GM12878 (cell line): ENCODE measurements at regions not wholly inside any gene's neighbourhood (a gene's known extent, or its start where the extent isn't known, plus 50 kb on each side); places are given as distances from the start of the nearest gene placed in this dataset.

Source experiments
- ATAC-seq: fragments of 200-7000 bp; cut with Tn5 transposase; 3 replicates; pipeline ENCODE4 v1.9.1; 2020; ENCODE audit warnings: mild to moderate bottlenecking, moderate library complexity
- BruUV-seq: library from RNA; stranded (reverse); fragments of 400-500 nt; replicated peaks from 2 replicates; lab custom pipeline; 2021; lab: Mats Ljungman, UMichigan
- CTCF ChIA-PET: fragments of 300-600 bp; sonication (Branson Sonifier 250); formaldehyde crosslinking; extraction: SDS; loops from one replicate; lab custom pipeline; 2021; ENCODE audit warnings: inconsistent platforms; lab: Yijun Ruan, JAX
- POLR2A ChIA-PET: fragments of 350-600 bp; formaldehyde crosslinking; extraction: SDS; loops from one replicate; lab custom pipeline; 2021; ENCODE audit warnings: inconsistent platforms; lab: Charles Lee
- RAD21 ChIA-PET: fragments of 300-600 bp; sonication (Branson Sonifier 250); formaldehyde crosslinking; loops from one replicate; lab custom pipeline; 2023; ENCODE audit warnings: antibody characterized with exemption; ENCODE audit not compliant: unreplicated experiment; lab: Charles Lee
- SMC1A ChIA-PET: fragments of 300-600 bp; sonication (Branson Sonifier 250); formaldehyde crosslinking; loops from one replicate; lab custom pipeline; 2023; ENCODE audit not compliant: unreplicated experiment, uncharacterized antibody; lab: Charles Lee
- DNase-seq: peaks from one replicate; pipeline ENCODE4 v3.0.0-alpha.2; 2011; ENCODE audit warnings: low read depth, low spot score
- FAIRE-seq: peaks from 3 replicates; lab custom pipeline; 2011; peaks lifted over from hg19 to GRCh38; lab: Jason Lieb, UNC
- H2AFZ ChIP-seq: 2 replicates; pipeline ENCODE4 v1.6.0; 2011; ENCODE audit warnings: low read depth, low read length, control low read depth; ENCODE audit not compliant: control insufficient read depth
- H3K27ac ChIP-seq: 2 replicates; pipeline ENCODE4 v1.5.1; 2011; ENCODE audit warnings: control low read depth; ENCODE audit not compliant: control insufficient read depth, insufficient read depth
- H3K27me3 ChIP-seq, 2 experiments: replicated peaks in 1 of 2; 2 replicates each; pipeline versions ENCODE4 v1.6.0 to v1.6.1; 2011; ENCODE audit warnings: low read length in 1 of 2; ENCODE audit not compliant: control insufficient read depth in 2 of 2, insufficient read depth in 2 of 2
- H3K36me3 ChIP-seq, 2 experiments: 2 replicates each; pipeline ENCODE4 v1.5.1; 2011; ENCODE audit warnings: low read length in 1 of 2; ENCODE audit not compliant: control insufficient read depth in 2 of 2, insufficient read depth in 2 of 2
- H3K4me1 ChIP-seq: 2 replicates; pipeline ENCODE4 v1.6.1; 2011; ENCODE audit warnings: mild to moderate bottlenecking, low read length, moderate library complexity, mixed read lengths; ENCODE audit not compliant: control insufficient read depth, insufficient read depth
- H3K4me2 ChIP-seq: 2 replicates; pipeline ENCODE4 v1.6.0; 2011; ENCODE audit warnings: control low read depth; ENCODE audit not compliant: control insufficient read depth, insufficient read depth
- H3K4me3 ChIP-seq: fragments of 200-600 bp; sonication (generic); 2 replicates; pipeline ENCODE4 v1.5.1; 2016
- H3K79me2 ChIP-seq: 2 replicates; pipeline ENCODE4 v1.6.0; 2011; ENCODE audit warnings: low read length; ENCODE audit not compliant: control insufficient read depth, insufficient read depth
- H3K9ac ChIP-seq: 2 replicates; pipeline ENCODE4 v1.8.0; 2011; ENCODE audit warnings: low read length, control low read depth, mixed read lengths; ENCODE audit not compliant: control insufficient read depth, insufficient read depth
- H3K9me3 ChIP-seq: replicated peaks from 3 replicates; pipeline ENCODE4 v1.5.1; 2011; ENCODE audit warnings: mild to moderate bottlenecking, low read length; ENCODE audit not compliant: control insufficient read depth, insufficient read depth
- H4K20me1 ChIP-seq: 2 replicates; pipeline ENCODE4 v1.6.0; 2011; ENCODE audit not compliant: control insufficient read depth, insufficient read depth
- FOS ChIP-seq: IDR thresholded peaks from 3 replicates; pipeline ENCODE4 v1.6.1; 2011; ENCODE audit warnings: borderline replicate concordance; ENCODE audit not compliant: insufficient read length; ENCODE audit errors: extremely low read depth
- MEF2B ChIP-seq: fragments of 450-650 bp; IDR thresholded peaks from 2 replicates; pipeline ENCODE4 v1.6.1; 2018; ENCODE audit warnings: mild to moderate bottlenecking, moderate library complexity; ENCODE audit not compliant: partially characterized antibody, poor library complexity, severe bottlenecking
- MTA3 ChIP-seq: IDR thresholded peaks from 2 replicates; pipeline ENCODE4 v1.6.1; 2012; ENCODE audit warnings: low read length, inconsistent platforms, borderline replicate concordance
- NFXL1 ChIP-seq: fragments of 450-650 bp; IDR thresholded peaks from 2 replicates; pipeline ENCODE4 v1.6.1; 2017; ENCODE audit warnings: antibody characterized with exemption, mild to moderate bottlenecking, borderline replicate concordance
- POLR2A ChIP-seq: IDR thresholded peaks from 2 replicates; pipeline ENCODE4 v1.6.1; 2011; ENCODE audit warnings: low read depth, mild to moderate bottlenecking, low read length
- RAD51 ChIP-seq: fragments of 450-650 bp; IDR thresholded peaks from 2 replicates; pipeline ENCODE4 v1.6.1; 2016; ENCODE audit warnings: moderate library complexity, mild to moderate bottlenecking, inconsistent platforms
- TCF12 ChIP-seq: IDR thresholded peaks from 2 replicates; pipeline ENCODE4 v1.6.1; 2011; ENCODE audit warnings: low read depth, mild to moderate bottlenecking, low read length
- WGBS: methylation state at CpG from one replicate; pipeline ENCODE4 v1.1.6; 2016; ENCODE audit warnings: low lambda C conversion rate; ENCODE audit not compliant: insufficient replicate concordance, insufficient coverage; ENCODE audit errors: missing lambda C conversion rate; 5-methylcytosine and 5-hydroxymethylcytosine counted together
- in situ Hi-C: fragments of 300-500 bp; cut with MboI; formaldehyde crosslinking; loops from 9 replicates; pipeline ENCODE4 v1.14.3; 2018; ENCODE audit warnings: mixed read lengths
- intact Hi-C: fragments of 100-400 bp; cut with micrococcal nuclease; formaldehyde crosslinking; loops from one replicate; pipeline ENCODE4 v1.14.2; 2022; ENCODE audit not compliant: unreplicated experiment
- TF ChIP-seq, protein P1 (sequence below): fragments of 150-350 bp; IDR thresholded peaks from 2 replicates; pipeline ENCODE4 v1.6.1; 2016; ENCODE audit warnings: low read depth, low read length
- TF ChIP-seq, protein P2 (sequence below): IDR thresholded peaks from 2 replicates; pipeline ENCODE4 v1.6.1; 2012; ENCODE audit warnings: low read depth, low read length, improper control_type of control experiment
- TF ChIP-seq, protein P3 (sequence below): fragments of 450-650 bp; IDR thresholded peaks from 2 replicates; pipeline ENCODE4 v1.6.1; 2017; ENCODE audit warnings: low read depth, mild to moderate bottlenecking, moderate library complexity
- TF ChIP-seq, protein P4 (sequence below): fragments of 450-650 bp; formaldehyde crosslinking; IDR thresholded peaks from 2 replicates; pipeline ENCODE4 v1.4.0; 2020; ENCODE audit warnings: mild to moderate bottlenecking, moderate library complexity
- TF ChIP-seq, protein P5 (sequence below): IDR thresholded peaks from 2 replicates; pipeline ENCODE4 v1.6.1; 2012; ENCODE audit warnings: low read depth, low read length, improper control_type of control experiment

DNA sequence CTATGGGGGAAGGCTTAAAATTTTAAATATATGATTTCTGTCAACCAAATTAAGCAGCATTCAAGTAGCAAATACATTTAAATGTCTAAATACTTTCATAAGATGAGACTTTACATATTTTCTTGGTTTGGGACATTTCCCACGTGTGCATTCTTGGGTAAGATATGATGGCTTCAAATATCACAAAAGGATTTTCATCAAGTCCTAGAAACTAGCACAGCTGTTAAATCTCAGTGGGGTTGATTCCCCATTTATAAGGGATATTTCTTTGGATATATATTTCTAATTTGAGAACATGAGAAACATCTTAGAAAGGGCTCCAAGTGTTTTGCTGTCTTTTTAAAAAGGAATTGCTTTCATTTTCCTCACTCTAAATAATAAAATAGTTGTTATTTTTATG lies 90.2 kb downstream of the P2RY10 start (continued):
- TF ChIP-seq, protein P1, sequence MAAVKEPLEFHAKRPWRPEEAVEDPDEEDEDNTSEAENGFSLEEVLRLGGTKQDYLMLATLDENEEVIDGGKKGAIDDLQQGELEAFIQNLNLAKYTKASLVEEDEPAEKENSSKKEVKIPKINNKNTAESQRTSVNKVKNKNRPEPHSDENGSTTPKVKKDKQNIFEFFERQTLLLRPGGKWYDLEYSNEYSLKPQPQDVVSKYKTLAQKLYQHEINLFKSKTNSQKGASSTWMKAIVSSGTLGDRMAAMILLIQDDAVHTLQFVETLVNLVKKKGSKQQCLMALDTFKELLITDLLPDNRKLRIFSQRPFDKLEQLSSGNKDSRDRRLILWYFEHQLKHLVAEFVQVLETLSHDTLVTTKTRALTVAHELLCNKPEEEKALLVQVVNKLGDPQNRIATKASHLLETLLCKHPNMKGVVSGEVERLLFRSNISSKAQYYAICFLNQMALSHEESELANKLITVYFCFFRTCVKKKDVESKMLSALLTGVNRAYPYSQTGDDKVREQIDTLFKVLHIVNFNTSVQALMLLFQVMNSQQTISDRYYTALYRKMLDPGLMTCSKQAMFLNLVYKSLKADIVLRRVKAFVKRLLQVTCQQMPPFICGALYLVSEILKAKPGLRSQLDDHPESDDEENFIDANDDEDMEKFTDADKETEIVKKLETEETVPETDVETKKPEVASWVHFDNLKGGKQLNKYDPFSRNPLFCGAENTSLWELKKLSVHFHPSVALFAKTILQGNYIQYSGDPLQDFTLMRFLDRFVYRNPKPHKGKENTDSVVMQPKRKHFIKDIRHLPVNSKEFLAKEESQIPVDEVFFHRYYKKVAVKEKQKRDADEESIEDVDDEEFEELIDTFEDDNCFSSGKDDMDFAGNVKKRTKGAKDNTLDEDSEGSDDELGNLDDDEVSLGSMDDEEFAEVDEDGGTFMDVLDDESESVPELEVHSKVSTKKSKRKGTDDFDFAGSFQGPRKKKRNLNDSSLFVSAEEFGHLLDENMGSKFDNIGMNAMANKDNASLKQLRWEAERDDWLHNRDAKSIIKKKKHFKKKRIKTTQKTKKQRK, result no peak
- TF ChIP-seq, protein P2, sequence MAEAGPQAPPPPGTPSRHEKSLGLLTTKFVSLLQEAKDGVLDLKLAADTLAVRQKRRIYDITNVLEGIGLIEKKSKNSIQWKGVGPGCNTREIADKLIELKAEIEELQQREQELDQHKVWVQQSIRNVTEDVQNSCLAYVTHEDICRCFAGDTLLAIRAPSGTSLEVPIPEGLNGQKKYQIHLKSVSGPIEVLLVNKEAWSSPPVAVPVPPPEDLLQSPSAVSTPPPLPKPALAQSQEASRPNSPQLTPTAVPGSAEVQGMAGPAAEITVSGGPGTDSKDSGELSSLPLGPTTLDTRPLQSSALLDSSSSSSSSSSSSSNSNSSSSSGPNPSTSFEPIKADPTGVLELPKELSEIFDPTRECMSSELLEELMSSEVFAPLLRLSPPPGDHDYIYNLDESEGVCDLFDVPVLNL, result no peak
- no peak for TF ChIP-seq FOS
- TF ChIP-seq NFXL1, result no peak
- TF ChIP-seq, all 136 proteins: peak for 0

DNA sequence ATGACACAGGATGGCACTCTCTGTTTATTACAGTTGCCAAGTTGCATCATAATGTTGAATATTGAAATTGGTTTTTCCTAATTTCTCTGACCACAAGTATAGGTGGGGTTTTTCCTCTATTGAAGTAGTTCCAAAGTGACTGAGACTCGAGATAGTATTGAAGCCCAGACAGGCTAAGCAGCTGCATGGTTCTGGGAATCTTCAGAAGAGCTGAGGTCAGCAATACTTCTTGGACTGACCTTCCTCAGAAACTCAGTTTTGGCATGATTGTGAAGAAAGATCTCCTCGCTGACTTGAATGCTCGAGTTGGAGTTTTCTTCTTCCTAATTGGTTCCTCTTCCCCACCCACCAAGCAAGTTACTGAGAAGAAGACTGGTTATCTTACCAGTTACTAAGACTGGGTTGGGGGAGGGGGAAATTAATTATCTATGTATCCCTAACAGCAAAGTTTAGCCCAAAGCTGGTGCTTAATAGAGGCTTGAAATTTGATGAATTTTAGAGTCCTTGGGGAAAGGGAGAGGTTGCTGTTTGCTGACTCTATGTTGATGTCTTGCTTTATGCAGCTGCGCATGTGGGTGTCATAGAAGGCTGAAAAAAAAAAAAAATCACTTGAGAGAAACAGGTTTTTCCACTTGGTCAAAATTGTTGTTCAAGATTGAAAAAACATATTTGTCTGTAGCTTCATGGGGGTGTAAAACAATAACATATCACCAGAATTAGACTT lies 91.1 kb downstream of the P2RY10 start:
- Histone ChIP-seq H3K36me3 (no peaks in the 10 kb centered on the region), H3K9ac (no peak overlapping the region), H3K27me3 (no peaks in the 10 kb centered on the region), H2AFZ (no peak overlapping the region), H3K9me3 (no peaks in the 10 kb centered on the region; the same call in 1 of the 3 replicates), H3K4me2 (no peak overlapping the region), H3K4me3 (no peak overlapping the region), H3K27ac (no peak overlapping the region), H4K20me1 (no peaks in the 10 kb centered on the region), H3K4me1 (no peaks in the 10 kb centered on the region), H3K79me2 (no peaks in the 10 kb centered on the region)
- CTCF ChIA-PET, result interaction anchor here (1.0 kb wide), 2 partner anchors 42 to 45 kb away, joined by 3 read pairs; no protein-coding TSS in a partner anchor
- intact Hi-C loops (no loop called here), in situ Hi-C loops (no loop called here)
- POLR2A ChIA-PET, result no interaction called here
- WGBS, result 65% methylated on average over 4 of the region's 4 CpGs
- RAD21 ChIA-PET, result interaction anchor here (1.0 to 2.4 kb wide), 2 partner anchors 44 to 70 kb away, joined by 3 to 6 read pairs; no protein-coding TSS in a partner anchor
- no peak for ATAC-seq
- no peak for FAIRE-seq
- no TSS peak for BruUV-seq
- no peak for DNase-seq
- SMC1A ChIA-PET, result interaction anchor here (0.6 to 1.5 kb wide), 5 partner anchors 14 to 78 kb away, joined by 3 to 5 read pairs (median 3); no protein-coding TSS in a partner anchor
- TF ChIP-seq, protein P3, sequence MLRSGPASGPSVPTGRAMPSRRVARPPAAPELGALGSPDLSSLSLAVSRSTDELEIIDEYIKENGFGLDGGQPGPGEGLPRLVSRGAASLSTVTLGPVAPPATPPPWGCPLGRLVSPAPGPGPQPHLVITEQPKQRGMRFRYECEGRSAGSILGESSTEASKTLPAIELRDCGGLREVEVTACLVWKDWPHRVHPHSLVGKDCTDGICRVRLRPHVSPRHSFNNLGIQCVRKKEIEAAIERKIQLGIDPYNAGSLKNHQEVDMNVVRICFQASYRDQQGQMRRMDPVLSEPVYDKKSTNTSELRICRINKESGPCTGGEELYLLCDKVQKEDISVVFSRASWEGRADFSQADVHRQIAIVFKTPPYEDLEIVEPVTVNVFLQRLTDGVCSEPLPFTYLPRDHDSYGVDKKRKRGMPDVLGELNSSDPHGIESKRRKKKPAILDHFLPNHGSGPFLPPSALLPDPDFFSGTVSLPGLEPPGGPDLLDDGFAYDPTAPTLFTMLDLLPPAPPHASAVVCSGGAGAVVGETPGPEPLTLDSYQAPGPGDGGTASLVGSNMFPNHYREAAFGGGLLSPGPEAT, result no peak
- TF ChIP-seq TCF12, result no peak
- TF ChIP-seq MEF2B, result no peak
- TF ChIP-seq MTA3, result no peak
- TF ChIP-seq POLR2A, result no peak
- TF ChIP-seq, protein P4, sequence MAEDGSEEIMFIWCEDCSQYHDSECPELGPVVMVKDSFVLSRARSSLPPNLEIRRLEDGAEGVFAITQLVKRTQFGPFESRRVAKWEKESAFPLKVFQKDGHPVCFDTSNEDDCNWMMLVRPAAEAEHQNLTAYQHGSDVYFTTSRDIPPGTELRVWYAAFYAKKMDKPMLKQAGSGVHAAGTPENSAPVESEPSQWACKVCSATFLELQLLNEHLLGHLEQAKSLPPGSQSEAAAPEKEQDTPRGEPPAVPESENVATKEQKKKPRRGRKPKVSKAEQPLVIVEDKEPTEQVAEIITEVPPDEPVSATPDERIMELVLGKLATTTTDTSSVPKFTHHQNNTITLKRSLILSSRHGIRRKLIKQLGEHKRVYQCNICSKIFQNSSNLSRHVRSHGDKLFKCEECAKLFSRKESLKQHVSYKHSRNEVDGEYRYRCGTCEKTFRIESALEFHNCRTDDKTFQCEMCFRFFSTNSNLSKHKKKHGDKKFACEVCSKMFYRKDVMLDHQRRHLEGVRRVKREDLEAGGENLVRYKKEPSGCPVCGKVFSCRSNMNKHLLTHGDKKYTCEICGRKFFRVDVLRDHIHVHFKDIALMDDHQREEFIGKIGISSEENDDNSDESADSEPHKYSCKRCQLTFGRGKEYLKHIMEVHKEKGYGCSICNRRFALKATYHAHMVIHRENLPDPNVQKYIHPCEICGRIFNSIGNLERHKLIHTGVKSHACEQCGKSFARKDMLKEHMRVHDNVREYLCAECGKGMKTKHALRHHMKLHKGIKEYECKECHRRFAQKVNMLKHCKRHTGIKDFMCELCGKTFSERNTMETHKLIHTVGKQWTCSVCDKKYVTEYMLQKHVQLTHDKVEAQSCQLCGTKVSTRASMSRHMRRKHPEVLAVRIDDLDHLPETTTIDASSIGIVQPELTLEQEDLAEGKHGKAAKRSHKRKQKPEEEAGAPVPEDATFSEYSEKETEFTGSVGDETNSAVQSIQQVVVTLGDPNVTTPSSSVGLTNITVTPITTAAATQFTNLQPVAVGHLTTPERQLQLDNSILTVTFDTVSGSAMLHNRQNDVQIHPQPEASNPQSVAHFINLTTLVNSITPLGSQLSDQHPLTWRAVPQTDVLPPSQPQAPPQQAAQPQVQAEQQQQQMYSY (CRISPR knock-in tag), result no peak
- TF ChIP-seq, protein P5, sequence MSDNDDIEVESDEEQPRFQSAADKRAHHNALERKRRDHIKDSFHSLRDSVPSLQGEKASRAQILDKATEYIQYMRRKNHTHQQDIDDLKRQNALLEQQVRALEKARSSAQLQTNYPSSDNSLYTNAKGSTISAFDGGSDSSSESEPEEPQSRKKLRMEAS, result no peak
- no peak for TF ChIP-seq RAD51
